Lower lobe of right lung (tissue), 2 donors: ENCODE measurements at regions not wholly inside any gene's neighbourhood (a gene's known extent, or its start where the extent isn't known, plus 50 kb on each side); places are given as distances from the start of the nearest gene placed in this dataset.

ENCODE experiments used
- ATAC-seq, 2 donors: fragments of 200-7000 bp; cut with Tn5 transposase; one replicate each; pipeline ENCODE4 v1.9.1; 2020 to 2022; ENCODE audit warnings: mild to moderate bottlenecking in 2 of 2, moderate library complexity in 2 of 2
- DNase-seq: peaks from one replicate; pipeline ENCODE4 v3.0.0-alpha.2; 2020
- H3K27ac ChIP-seq: fragments of 200-600 bp; one replicate; pipeline ENCODE4 v1.8.0; 2022
- H3K27me3 ChIP-seq: fragments of 200-600 bp; one replicate; pipeline ENCODE4 v1.8.0; 2022; ENCODE audit warnings: low read depth
- H3K36me3 ChIP-seq: fragments of 200-600 bp; one replicate; pipeline ENCODE4 v1.8.0; 2022; ENCODE audit warnings: mild to moderate bottlenecking
- H3K4me1 ChIP-seq: fragments of 200-600 bp; one replicate; pipeline ENCODE4 v1.8.0; 2022
- H3K4me3 ChIP-seq: fragments of 200-600 bp; one replicate; pipeline ENCODE4 v1.8.0; 2022; ENCODE audit warnings: mild to moderate bottlenecking
- H3K9me3 ChIP-seq: fragments of 200-600 bp; one replicate; pipeline ENCODE4 v1.8.0; 2022
- CTCF ChIP-seq: fragments of 200-600 bp; IDR thresholded peaks from one replicate; pipeline ENCODE4 v1.8.0; 2022; ENCODE audit warnings: antibody characterized with exemption, mild to moderate bottlenecking
- intact Hi-C: fragments of 100-400 bp; cut with DNase I; formaldehyde crosslinking; loops from one replicate; pipeline ENCODE4 v1.11.0; 2022
- donor health status: DM: no; HTN: yes; CAD: no; lungs with severe emphysema.

GRCh38 chr1:221791846-221792245, 50.0 kb upstream of the DUSP10 start:
- Histone ChIP-seq H3K27me3 (no peaks in the 10 kb centered on the region), H3K36me3 (no peaks in the 10 kb centered on the region), H3K27ac (no peak overlapping the region), H3K9me3 (no peaks in the 10 kb centered on the region), H3K4me1 (no peaks in the 10 kb centered on the region), H3K4me3 (no peak overlapping the region)
- DNase-seq (no peak), ATAC-seq (no peak)
- TF ChIP-seq CTCF, result no peak
- intact Hi-C loops, result no loop called here
